Putamen (tissue), 1 donor: ENCODE measurements at regions not wholly inside any gene's neighbourhood (a gene's known extent, or its start where the extent isn't known, plus 50 kb on each side); places are given as distances from the start of the nearest gene placed in this dataset.
"Not testable (repeated sequence)": the region's sequence is repeated elsewhere in the genome, so short reads cannot be mapped to it uniquely, and the experiment has no call there.

Source experiments
- DNase-seq: peaks from one replicate; pipeline ENCODE4 v3.0.0-alpha.2; 2016; ENCODE audit warnings: low spot score

DNA sequence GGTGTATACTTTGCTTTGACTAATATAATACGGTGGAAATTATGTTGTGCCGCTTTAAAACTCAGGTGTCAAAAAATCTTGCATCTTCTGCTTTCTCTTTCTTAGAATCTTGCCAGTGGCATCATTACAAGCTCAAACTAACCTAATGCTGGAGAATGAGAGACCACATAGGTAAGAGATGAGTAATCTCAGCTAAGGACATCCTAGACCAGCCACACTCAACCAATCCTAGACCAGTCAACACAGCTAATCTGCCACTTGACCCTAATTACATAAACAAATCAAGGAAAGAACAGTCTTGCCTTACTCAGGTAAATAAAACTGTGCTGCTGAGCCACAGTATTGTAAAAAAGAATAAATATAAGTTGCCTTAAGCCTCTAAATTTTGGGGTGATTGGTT is 1323.9 kb upstream of the SPRY2 start:
- DNase-seq, result no peak

DNA sequence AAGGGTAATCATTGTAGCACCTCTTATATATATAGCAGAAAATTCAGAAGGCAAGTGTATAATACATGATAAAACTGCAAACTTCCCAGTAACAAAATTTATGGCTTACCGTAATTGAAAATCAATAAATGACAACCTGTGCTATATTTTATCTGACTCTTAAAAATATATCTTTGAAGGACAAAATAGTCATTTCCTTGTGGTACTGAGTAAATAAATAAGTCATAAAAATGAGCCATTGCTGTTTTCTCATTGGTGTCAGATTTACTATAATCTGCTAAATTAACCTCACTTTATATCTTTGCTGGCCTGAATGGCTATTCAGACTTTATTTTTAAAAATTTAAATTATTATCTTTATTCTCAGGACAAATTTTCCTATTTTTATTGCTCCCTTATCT is 1319.1 kb upstream of the SPRY2 start:
- no peak for DNase-seq

GRCh38 chr13:81658598-81659370 is 1317.9 kb upstream of the SPRY2 start:
- DNase-seq, result no peak

- DNase-seq, result no peak
Observed at GRCh38 chr13:81639984-81640582, 1299.2 kb upstream of the SPRY2 start.

- no peak for DNase-seq
Observed at GRCh38 chr13:81637457-81637856, 1296.5 kb upstream of the SPRY2 start.

DNA sequence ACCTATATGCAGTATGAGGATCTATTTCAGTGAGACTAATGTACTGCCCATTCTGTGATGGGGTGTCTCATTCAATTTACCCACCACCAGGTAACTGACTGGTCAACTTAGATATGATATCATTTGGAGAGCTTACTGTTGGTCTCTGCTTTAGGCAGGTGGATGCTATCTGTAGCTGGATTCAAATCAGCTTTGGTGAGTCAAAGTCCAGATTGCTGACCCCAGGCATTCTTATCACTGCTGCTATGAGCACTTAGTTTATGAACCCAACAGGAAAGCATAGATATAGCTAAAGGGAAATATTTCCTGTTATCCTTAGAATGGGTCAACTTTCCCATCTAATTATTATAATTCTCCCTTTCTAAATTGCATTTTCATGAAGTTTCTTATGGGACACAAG is 1295.2 kb upstream of the SPRY2 start:
- DNase-seq, result no peak

GRCh38 chr13:81615031-81615430 is 1274.1 kb upstream of the SPRY2 start:
- DNase-seq, result no peak

- no peak for DNase-seq
Observed at GRCh38 chr13:81610644-81611043, 1269.7 kb upstream of the SPRY2 start.

DNA sequence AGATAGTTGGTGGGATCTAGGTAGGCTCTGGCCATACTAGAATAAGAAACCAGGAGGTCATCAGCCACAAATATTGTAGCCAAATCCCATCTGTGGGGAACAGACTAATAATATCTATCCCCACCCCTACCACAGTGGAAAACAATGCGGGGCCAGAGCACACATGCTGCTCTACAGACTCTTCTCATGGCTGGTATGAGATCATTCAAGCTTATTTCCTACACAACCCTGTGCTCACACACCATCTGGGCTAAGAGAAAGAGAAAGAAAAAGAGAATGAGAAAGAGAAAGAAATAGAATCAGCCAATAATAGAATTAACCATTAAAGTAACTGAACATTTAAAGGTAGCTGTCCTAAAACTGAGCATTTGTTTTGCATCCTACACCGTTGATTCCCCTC is 1268.4 kb upstream of the SPRY2 start:
- DNase-seq, result no peak

DNA sequence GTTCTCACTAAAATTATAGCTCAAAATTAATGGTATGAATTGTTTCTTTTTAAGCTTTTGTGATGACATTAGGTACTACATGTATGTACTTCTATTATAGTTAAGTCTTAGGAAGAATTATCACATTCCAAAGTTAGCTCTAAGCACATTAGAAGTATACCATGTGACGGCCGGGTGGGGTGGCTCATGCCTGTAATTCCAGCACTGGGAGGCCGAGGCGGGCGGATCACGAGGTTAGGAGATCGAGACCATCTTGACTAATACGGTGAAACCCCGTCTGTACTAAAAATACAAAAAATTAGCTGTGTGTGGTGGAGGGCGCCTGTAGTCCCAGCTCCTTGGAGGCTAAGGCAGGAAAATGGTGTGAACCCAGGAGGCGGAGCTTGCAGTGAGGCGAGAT is 1265.1 kb upstream of the SPRY2 start:
- no peak for DNase-seq

- no peak for DNase-seq
Observed at GRCh38 chr13:81602241-81602640, 1261.3 kb upstream of the SPRY2 start.

GRCh38 chr13:81597101-81597500 is 1256.2 kb upstream of the SPRY2 start:
- no peak for DNase-seq

GRCh38 chr13:81596224-81596753 is 1255.4 kb upstream of the SPRY2 start:
- DNase-seq, result no peak

- no peak for DNase-seq
Observed at GRCh38 chr13:81591528-81592220, 1250.7 kb upstream of the SPRY2 start.

- no peak for DNase-seq
Observed at GRCh38 chr13:81582381-81582780, 1241.5 kb upstream of the SPRY2 start.

GRCh38 chr13:81577601-81578195 is 1236.8 kb upstream of the SPRY2 start:
- no peak for DNase-seq

DNA sequence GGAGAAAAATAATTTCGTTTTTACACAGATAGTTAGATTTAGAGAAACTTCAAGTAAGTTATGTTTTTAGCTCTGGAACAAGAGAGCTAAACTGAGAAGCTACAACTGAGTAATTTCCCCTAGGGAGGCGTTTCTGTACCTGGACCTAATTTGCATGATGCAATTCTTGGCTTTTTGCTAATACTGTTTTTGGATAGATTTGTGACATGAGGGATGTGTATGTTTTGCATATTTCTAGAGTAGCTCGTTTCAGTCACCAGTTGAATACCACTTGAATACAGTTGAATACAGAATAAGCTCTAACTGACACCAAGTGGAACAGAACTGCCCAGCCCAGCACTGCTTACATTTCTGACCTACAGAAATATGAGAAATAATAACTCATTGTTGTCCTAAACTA is 1227.9 kb upstream of the SPRY2 start:
- no peak for DNase-seq

DNA sequence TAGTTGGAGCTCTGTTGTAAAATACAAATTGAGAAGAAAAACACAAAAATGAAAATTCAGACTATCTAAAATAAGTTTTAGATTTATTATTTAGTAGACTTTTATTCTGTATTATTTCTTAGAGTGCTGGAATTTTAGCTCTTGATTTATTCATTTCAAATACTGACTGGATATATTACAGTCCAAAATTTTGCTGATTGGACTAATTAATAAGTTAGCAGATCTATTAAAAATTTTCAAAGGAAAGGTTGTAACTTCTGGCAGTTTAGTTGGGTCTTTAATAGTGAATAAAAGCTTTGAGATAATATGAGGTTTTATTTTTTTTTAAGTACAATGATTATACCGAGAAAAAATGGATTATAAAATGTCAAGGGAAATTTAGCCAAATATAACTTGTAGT is 1224.9 kb upstream of the SPRY2 start:
- no peak for DNase-seq

DNA sequence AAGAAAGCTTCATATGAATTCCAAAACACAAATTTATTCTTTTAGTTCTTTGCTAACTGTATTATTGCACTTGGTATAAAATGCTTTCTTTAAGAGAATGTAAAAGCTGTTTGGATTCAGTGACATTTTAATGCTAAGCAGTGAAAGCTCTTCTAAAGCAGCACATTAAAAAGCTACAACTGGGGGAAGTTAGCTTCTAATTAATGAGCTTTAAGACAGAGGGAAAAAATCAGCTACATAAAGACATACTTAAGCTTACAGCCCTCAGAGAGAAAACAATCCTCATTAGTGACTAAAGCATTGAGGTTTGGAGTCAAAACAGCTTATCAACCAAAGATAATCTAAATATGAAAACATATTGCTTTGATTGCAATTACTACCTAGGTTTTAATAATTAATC is 1222.2 kb upstream of the SPRY2 start:
- DNase-seq, result no peak

GRCh38 chr13:81562598-81562997 is 1221.7 kb upstream of the SPRY2 start:
- DNase-seq, result no peak

- DNase-seq, result no peak
Observed at GRCh38 chr13:81551036-81551435, 1210.1 kb upstream of the SPRY2 start.

DNA sequence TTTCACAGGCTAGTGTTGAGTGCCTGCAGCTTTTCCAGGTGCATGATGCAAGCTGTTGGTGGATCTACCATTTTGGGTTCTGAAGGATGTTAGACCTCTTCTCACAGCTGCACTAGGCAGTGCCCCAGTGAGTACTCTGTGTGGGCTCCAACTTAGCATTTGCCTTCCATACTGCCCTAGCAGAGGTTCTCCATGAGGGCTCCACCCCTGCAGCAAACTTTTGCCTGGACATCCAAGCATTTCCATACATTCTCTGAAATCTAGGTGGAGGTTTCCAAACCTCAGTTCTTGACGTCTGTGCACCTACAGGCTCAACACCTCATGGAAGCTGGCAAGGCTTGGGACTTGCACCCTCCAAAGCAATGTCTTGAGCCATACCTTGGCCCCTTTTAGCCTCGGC is 1205.4 kb upstream of the SPRY2 start:
- not testable (repeated sequence) for DNase-seq

DNA sequence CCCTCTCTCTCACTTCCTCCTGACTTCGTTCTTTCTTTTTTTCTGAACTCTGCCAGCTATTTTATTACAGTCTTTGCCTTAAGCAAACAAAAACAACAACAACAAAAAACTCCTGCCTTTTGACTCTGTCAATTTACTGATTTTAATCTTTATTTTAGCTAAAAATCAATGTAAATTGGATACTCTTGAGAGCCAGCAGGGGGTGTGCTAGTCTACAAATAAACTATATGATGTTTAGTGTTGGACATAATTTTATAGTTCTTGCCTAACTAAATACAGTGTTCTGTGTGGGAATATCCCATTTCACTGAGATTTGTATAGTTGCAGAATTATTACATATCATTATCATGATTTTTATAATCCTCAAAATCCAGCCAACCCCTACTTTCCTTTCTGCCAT is 1199.9 kb upstream of the SPRY2 start:
- no peak for DNase-seq
